Adrenal gland (tissue), 9 donors: ENCODE measurements at regions not wholly inside any gene's neighbourhood (a gene's known extent, or its start where the extent isn't known, plus 50 kb on each side); places are given as distances from the start of the nearest gene placed in this dataset.

Experiments
- DNase-seq, 7 donors: peaks; one replicate each; pipeline ENCODE4 v3.0.0-alpha.2; 2019 to 2020
- H3K27ac ChIP-seq, 5 donors: fragments of 200-600 bp; sonication (generic) in 4 of 5; 1 replicate in 3 of 5; 2 replicates in 2 of 5; pipeline versions ENCODE4 v1.5.1 to v1.8.0; 2016 to 2020; ENCODE audit warnings: mild to moderate bottlenecking in 1 of 5
- H3K27me3 ChIP-seq: fragments of 200-600 bp; 2 replicates; pipeline ENCODE4 v1.8.0; 2021
- H3K36me3 ChIP-seq, 2 donors: fragments of 200-600 bp; replicated peaks in 1 of 2; 1 replicate in 1 of 2; 2 replicates in 1 of 2; pipeline versions ENCODE4 v1.5.1 to v1.8.0; 2018 to 2022
- H3K4me1 ChIP-seq, 2 donors: fragments of 200-600 bp; replicated peaks in 1 of 2; 1 replicate in 1 of 2; 2 replicates in 1 of 2; pipeline versions ENCODE4 v1.5.1 to v1.8.0; 2018 to 2021
- H3K4me3 ChIP-seq, 4 donors: fragments of 200-600 bp; sonication (generic) in 3 of 4; one replicate each; pipeline ENCODE4 v1.5.1; 2016 to 2018
- H3K9me3 ChIP-seq, 3 donors: fragments of 200-600 bp; sonication (generic) in 1 of 3; replicated peaks in 1 of 3; 1 replicate in 2 of 3; 2 replicates in 1 of 3; pipeline versions ENCODE4 v1.5.1 to v1.8.0; 2016 to 2021
- CTCF ChIP-seq, 6 experiments: fragments of 450-650 bp in 4 of 6; fragments of 200-600 bp in 2 of 6; sonication (generic) in 1 of 6; IDR thresholded peaks; 1 replicate in 5 of 6; 2 replicates in 1 of 6; pipeline versions ENCODE4 v1.5.1 to v1.8.0; 2016 to 2021; ENCODE audit warnings: antibody characterized with exemption in 6 of 6, mild to moderate bottlenecking in 2 of 6, moderate library complexity in 1 of 6
- POLR2A ChIP-seq, 2 donors: fragments of 450-650 bp; IDR thresholded peaks; one replicate each; pipeline ENCODE4 v1.6.1; 2017; ENCODE audit warnings: antibody characterized with exemption in 2 of 2, mild to moderate bottlenecking in 2 of 2, moderate library complexity in 1 of 2
- WGBS, 4 donors: extraction: QIAGEN DNeasy Blood & Tissue Kit in 2 of 4; methylation state at CpG; one replicate each; pipeline versions ENCODE4 v1.1.5 to v1.1.7; 2013 to 2017; 5-methylcytosine and 5-hydroxymethylcytosine counted together
- intact Hi-C, 2 donors: fragments of 100-400 bp; cut with DNase I; formaldehyde crosslinking; loops; one replicate each; pipeline versions ENCODE4 v1.14.1 to v1.15.0; 2022 to 2023
- donor health status: healthy with polysubstance abuse.
- donor health status: Bipolar disorder and iron deficiency.
- donor health status: DM: yes; HTN: yes; CAD: no.
- donor health status: DM: no; HTN: no; CAD: no.
- donor health status: DM: no; HTN: no; CAD: no.

GRCh38 chr3:64957408-64958198 lies 269.8 kb upstream of the ADAMTS9 start:
- TF ChIP-seq CTCF (IDR thresholded peaks at IDR 0.05) (no peak), POLR2A (IDR thresholded peaks at IDR 0.05) (no peak)
- H3K4me3 ChIP-seq, result no peak overlapping the region
- no peaks in the 10 kb centered on the region for H3K36me3 ChIP-seq
- no peaks in the 10 kb centered on the region for H3K4me1 ChIP-seq
- H3K27ac ChIP-seq, result peak overlapping the region in 2 of 5 donors; percentile 54 to 64
- DNase-seq, result no peak
- intact Hi-C loops, result no loop called here
- no peaks in the 10 kb centered on the region for H3K27me3 ChIP-seq
- no peaks in the 10 kb centered on the region for H3K9me3 ChIP-seq
- WGBS, 4 donors, result 82 to 89% (median 85%) methylated on average over 6 of the region's 6 CpGs

- TF ChIP-seq POLR2A (IDR thresholded peaks at IDR 0.05), result no peak
- TF ChIP-seq CTCF (IDR thresholded peaks at IDR 0.05), result no peak
- Histone ChIP-seq H3K4me1 (no peaks in the 10 kb centered on the region), H3K27ac (no peak overlapping the region)
Observed at GRCh38 chr3:64956711-64957325, 269.0 kb upstream of the ADAMTS9 start.

GRCh38 chr3:64954995-64955636 lies 267.3 kb upstream of the ADAMTS9 start:
- H3K9me3 ChIP-seq, result no peaks in the 10 kb centered on the region
- peak in 6 of 7 donors; percentile 16 to 68 (median 25) for DNase-seq
- H3K27ac ChIP-seq, result peak overlapping the region in 2 of 5 donors; percentile 27 to 36

More at GRCh38 chr3:64956711-64957325, 269.0 kb upstream of the ADAMTS9 start:
- Histone ChIP-seq H3K9me3 (no peaks in the 10 kb centered on the region), H3K36me3 (no peaks in the 10 kb centered on the region), H3K4me3 (no peak overlapping the region), H3K27me3 (no peaks in the 10 kb centered on the region)
- WGBS, 4 donors, result 76 to 89% (median 83%) methylated on average over 10 of the region's 10 CpGs
- no peak for DNase-seq
- intact Hi-C loops, result no loop called here

More at GRCh38 chr3:64954995-64955636, 267.3 kb upstream of the ADAMTS9 start:
- 40 to 47% (median 44%) methylated on average over 4 of the region's 4 CpGs for WGBS, 4 donors
- H3K36me3 ChIP-seq, result no peaks in the 10 kb centered on the region
- no peak for TF ChIP-seq POLR2A (IDR thresholded peaks at IDR 0.05)
- no peak for TF ChIP-seq CTCF (IDR thresholded peaks at IDR 0.05)
- H3K27me3 ChIP-seq, result no peaks in the 10 kb centered on the region
- H3K4me1 ChIP-seq, result no peaks in the 10 kb centered on the region
- H3K4me3 ChIP-seq, result no peak overlapping the region
- intact Hi-C loops, result no loop called here
